Caco-2 (cell line): ENCODE measurements at regions not wholly inside any gene's neighbourhood (a gene's known extent, or its start where the extent isn't known, plus 50 kb on each side); places are given as distances from the start of the nearest gene placed in this dataset.

Source experiments
- BruUV-seq: library from RNA; stranded (reverse); fragments of 400-500 nt; replicated peaks from 2 replicates; lab custom pipeline; 2021; lab: Mats Ljungman, UMichigan
- CTCF ChIA-PET: fragments of 300-600 bp; sonication (Branson Sonifier 250); formaldehyde crosslinking; loops from one replicate; lab custom pipeline; 2022; ENCODE audit warnings: antibody characterized with exemption; lab: Charles Lee
- POLR2A ChIA-PET: fragments of 300-600 bp; sonication (Branson Sonifier 250); formaldehyde crosslinking; loops from one replicate; lab custom pipeline; 2022; ENCODE audit warnings: antibody characterized with exemption; lab: Charles Lee
- DNase-seq, 2 experiments: peaks; one replicate each; pipeline versions ENCODE4 v3.0.0 to v3.0.0-alpha.2; 2020 to 2022
- H3K27me3 ChIP-seq: replicated peaks from 2 replicates; pipeline ENCODE4 v1.6.0; 2011; ENCODE audit warnings: low read length; ENCODE audit not compliant: control insufficient read depth, insufficient read depth
- H3K36me3 ChIP-seq: 2 replicates; pipeline ENCODE4 v1.5.1; 2011; ENCODE audit warnings: low read length; ENCODE audit not compliant: control insufficient read depth, insufficient read depth
- H3K4me1 ChIP-seq: fragments of 250-450 bp; sonication (Bioruptor Pico); 2 replicates; pipeline ENCODE4 v1.5.1; 2020; ENCODE audit warnings: mild to moderate bottlenecking
- H3K4me3 ChIP-seq: 2 replicates; pipeline ENCODE4 v1.5.1; 2011; ENCODE audit warnings: low read depth, mild to moderate bottlenecking, control low read depth, low read length
- H3K9me3 ChIP-seq: fragments of 250-450 bp; sonication (Bioruptor Pico); 2 replicates; pipeline ENCODE4 v1.5.1; 2020; ENCODE audit warnings: mild to moderate bottlenecking, moderate library complexity
- H3K27ac Mint-ChIP-seq: one replicate; pipeline ENCODE4 v1.8.0; 2022; ENCODE audit warnings: mixed read lengths; ENCODE audit not compliant: unreplicated experiment
- H3K27me3 Mint-ChIP-seq: one replicate; pipeline ENCODE4 v1.8.0; 2022; ENCODE audit warnings: mixed read lengths; ENCODE audit not compliant: insufficient read depth, unreplicated experiment
- H3K36me3 Mint-ChIP-seq: one replicate; pipeline ENCODE4 v1.8.0; 2022; ENCODE audit warnings: mild to moderate bottlenecking, mixed read lengths; ENCODE audit not compliant: insufficient read depth, unreplicated experiment
- H3K4me1 Mint-ChIP-seq: one replicate; pipeline ENCODE4 v1.8.0; 2022; ENCODE audit warnings: low read depth, mixed read lengths; ENCODE audit not compliant: unreplicated experiment
- H3K4me3 Mint-ChIP-seq: one replicate; pipeline ENCODE4 v1.8.0; 2022; ENCODE audit warnings: mild to moderate bottlenecking, moderate library complexity, mixed read lengths; ENCODE audit not compliant: unreplicated experiment
- H3K9me3 Mint-ChIP-seq: one replicate; pipeline ENCODE4 v1.8.0; 2022; ENCODE audit warnings: mixed read lengths; ENCODE audit not compliant: unreplicated experiment
- intact Hi-C: fragments of 100-400 bp; cut with micrococcal nuclease; formaldehyde crosslinking; loops from one replicate; pipeline ENCODE4 v1.10.0; 2022; ENCODE audit not compliant: unreplicated experiment
- TF ChIP-seq, protein P1 (sequence below), 2 experiments: fragments of 200-600 bp in 1 of 2; IDR thresholded peaks; 1 replicate in 1 of 2; 2 replicates in 1 of 2; pipeline versions ENCODE4 v1.5.1 to v1.8.0; 2011 to 2022; ENCODE audit warnings: antibody characterized with exemption in 1 of 2, control low read depth in 1 of 2, inconsistent platforms in 1 of 2, low read depth in 1 of 2, low read length in 1 of 2, mild to moderate bottlenecking in 1 of 2, moderate library complexity in 1 of 2; ENCODE audit not compliant: insufficient read depth in 1 of 2, severe bottlenecking in 1 of 2, unreplicated experiment in 1 of 2

DNA sequence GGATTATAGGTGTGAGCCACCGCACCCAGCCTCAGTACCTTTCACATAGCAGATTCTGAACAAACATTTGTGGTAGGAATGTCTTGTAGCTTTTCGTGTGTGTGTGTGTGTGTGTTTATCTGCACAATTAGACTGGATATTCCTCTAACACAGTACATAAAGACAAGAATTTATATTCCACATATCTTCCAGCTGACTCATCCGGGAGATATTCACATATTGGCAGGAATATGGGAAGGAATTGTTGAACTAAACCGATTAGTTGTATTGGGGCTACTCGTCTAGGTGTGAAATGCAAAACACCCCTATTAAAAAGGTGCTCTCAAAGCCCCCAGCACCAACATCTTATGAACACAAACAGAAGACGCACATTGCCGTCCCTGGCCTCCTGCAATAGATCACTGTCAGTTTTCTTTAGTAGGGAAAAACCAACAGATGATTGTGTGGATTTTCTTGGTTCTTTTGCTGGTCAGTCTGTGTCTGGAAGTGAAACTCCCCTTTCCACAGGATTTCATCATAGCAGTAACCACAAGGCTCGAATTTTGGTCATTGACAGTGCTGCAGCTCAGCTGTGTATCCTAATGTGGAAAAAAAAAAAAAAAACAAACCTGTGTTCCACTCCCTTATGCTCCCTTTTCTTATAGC, 208.5 kb upstream of the ACVR2A start:
- H3K36me3 Mint-ChIP-seq, result no peaks in the 10 kb centered on the region
- intact Hi-C loops, result no loop called here
- no peak for DNase-seq
- TF ChIP-seq, protein P1, sequence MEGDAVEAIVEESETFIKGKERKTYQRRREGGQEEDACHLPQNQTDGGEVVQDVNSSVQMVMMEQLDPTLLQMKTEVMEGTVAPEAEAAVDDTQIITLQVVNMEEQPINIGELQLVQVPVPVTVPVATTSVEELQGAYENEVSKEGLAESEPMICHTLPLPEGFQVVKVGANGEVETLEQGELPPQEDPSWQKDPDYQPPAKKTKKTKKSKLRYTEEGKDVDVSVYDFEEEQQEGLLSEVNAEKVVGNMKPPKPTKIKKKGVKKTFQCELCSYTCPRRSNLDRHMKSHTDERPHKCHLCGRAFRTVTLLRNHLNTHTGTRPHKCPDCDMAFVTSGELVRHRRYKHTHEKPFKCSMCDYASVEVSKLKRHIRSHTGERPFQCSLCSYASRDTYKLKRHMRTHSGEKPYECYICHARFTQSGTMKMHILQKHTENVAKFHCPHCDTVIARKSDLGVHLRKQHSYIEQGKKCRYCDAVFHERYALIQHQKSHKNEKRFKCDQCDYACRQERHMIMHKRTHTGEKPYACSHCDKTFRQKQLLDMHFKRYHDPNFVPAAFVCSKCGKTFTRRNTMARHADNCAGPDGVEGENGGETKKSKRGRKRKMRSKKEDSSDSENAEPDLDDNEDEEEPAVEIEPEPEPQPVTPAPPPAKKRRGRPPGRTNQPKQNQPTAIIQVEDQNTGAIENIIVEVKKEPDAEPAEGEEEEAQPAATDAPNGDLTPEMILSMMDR (IDR thresholded peaks at IDR 0.05; ENCODE audit: insufficient read depth in 1 of 2, low read depth in 1 of 2, low read length in 1 of 2, severe bottlenecking in 1 of 2, unreplicated experiment in 1 of 2), result no peak
- CTCF ChIA-PET, result interaction anchor here (0.6 kb wide), 1 partner anchor 553 kb away, joined by 4 read pairs; no protein-coding TSS in a partner anchor
- H3K9me3 Mint-ChIP-seq, result no peaks in the 10 kb centered on the region
- H3K4me1 ChIP-seq, result peaks cover 6% of the 10 kb centered on the region; the same call in 1 of the 2 replicates
- H3K4me3 ChIP-seq, result no peak overlapping the region
- no TSS peak for BruUV-seq
- H3K9me3 ChIP-seq, result no peaks in the 10 kb centered on the region
- no peak overlapping the region for H3K27ac Mint-ChIP-seq
- POLR2A ChIA-PET, result no interaction called here
- H3K27me3 ChIP-seq, result no peaks in the 10 kb centered on the region
- H3K4me1 Mint-ChIP-seq, result peaks cover 5% of the 10 kb centered on the region
- no peaks in the 10 kb centered on the region for H3K36me3 ChIP-seq
- no peak overlapping the region for H3K4me3 Mint-ChIP-seq
- no peaks in the 10 kb centered on the region for H3K27me3 Mint-ChIP-seq

DNA sequence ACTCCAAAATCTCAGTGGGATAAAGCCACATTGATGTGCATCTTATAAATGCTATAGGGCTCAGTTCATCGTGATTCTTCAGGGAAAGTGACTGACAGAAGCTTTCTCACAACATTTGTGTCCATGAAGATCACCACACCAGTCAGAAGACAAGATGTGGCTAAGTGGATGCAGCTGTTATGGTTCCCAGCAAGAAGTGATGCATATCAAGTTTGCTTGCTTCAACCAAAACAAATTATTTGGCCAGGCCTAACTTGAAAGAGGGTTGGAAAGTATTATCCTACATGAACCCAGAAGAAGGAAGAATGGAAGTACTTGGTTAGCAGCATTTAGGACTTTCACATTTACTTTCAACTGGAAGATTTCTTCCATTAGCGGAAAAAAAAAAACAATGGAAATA, 210.0 kb upstream of the ACVR2A start:
- Mint-ChIP-seq H3K4me3 (no peak overlapping the region), H3K36me3 (no peaks in the 10 kb centered on the region), H3K27me3 (no peaks in the 10 kb centered on the region), H3K9me3 (no peaks in the 10 kb centered on the region), H3K4me1 (peaks cover 5% of the 10 kb centered on the region), H3K27ac (no peak overlapping the region)
- ChIA-PET POLR2A (no interaction called here), CTCF (no interaction called here)
- no TSS peak for BruUV-seq
- TF ChIP-seq, protein P1 (IDR thresholded peaks at IDR 0.05; ENCODE audit: insufficient read depth in 1 of 2, low read depth in 1 of 2, low read length in 1 of 2, severe bottlenecking in 1 of 2, unreplicated experiment in 1 of 2), result no peak
- no peaks in the 10 kb centered on the region for H3K36me3 ChIP-seq
- H3K27me3 ChIP-seq, result no peaks in the 10 kb centered on the region
- no peak for DNase-seq
- no peaks in the 10 kb centered on the region for H3K9me3 ChIP-seq
- peaks cover 6% of the 10 kb centered on the region; the same call in 1 of the 2 replicates for H3K4me1 ChIP-seq
- no peak overlapping the region for H3K4me3 ChIP-seq
- intact Hi-C loops, result no loop called here

DNA sequence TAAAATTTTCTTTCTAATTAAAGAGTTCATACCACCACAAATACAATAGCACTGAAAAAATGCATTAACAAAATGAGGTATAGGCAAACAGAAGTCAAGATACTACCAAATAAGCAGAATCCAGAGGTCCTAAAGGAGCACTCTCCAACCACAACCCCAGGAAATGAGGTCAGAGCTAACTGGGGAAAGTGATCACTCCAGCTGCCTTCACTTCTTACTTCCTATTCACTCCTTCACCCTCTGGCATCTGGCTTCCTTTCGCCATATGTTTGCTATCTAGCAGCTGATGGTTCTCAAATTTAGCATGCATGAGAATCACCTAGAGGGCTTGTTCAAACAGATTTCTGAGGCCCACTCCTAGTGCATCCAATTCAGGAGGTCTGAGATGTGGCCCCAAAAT, 212.6 kb upstream of the ACVR2A start:
- ChIA-PET POLR2A (no interaction called here), CTCF (no interaction called here)
- Histone ChIP-seq H3K9me3 (no peaks in the 10 kb centered on the region), H3K4me3 (no peak overlapping the region), H3K36me3 (no peaks in the 10 kb centered on the region), H3K4me1 (peaks cover 6% of the 10 kb centered on the region; the same call in 1 of the 2 replicates), H3K27me3 (no peaks in the 10 kb centered on the region)
- Mint-ChIP-seq H3K27me3 (no peaks in the 10 kb centered on the region), H3K27ac (no peak overlapping the region), H3K4me3 (no peak overlapping the region), H3K36me3 (no peaks in the 10 kb centered on the region), H3K9me3 (no peaks in the 10 kb centered on the region), H3K4me1 (peaks cover 5% of the 10 kb centered on the region)
- TF ChIP-seq, protein P1 (IDR thresholded peaks at IDR 0.05; ENCODE audit: insufficient read depth in 1 of 2, low read depth in 1 of 2, low read length in 1 of 2, severe bottlenecking in 1 of 2, unreplicated experiment in 1 of 2), result no peak
- no peak for DNase-seq
- intact Hi-C loops, result no loop called here
- no TSS peak for BruUV-seq
